ENCODE measurements at regions not wholly inside any gene's neighbourhood (a gene's known extent, or its start where the extent isn't known, plus 50 kb on each side); places are given as distances from the start of the nearest gene placed in this dataset.
A peak's percentile ranks its signal among the peaks of the same experiment; 100 is the strongest.

DNA sequence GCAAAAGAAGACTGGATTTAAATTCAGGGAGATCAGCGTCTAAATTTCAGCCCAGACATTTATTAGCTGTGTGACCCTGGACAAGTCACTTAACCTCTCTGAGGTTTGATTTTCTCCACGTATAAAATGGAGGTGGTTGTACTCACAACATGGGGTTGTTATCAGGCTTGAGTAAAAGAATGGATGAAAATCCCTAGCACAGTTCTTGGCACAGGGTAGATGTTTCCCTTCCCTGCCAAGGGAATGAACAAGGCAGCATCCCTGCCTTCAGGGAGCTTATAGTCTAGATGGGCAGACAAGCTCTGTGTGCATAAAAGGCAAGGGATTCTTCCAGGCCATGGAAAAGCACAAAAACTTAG lies 50.2 kb upstream of the MRPS22 start:
- peak overlapping the region; percentile 58 for H3K27ac Mint-ChIP-seq
- H3K4me3 ChIP-seq = no peak overlapping the region
- peaks cover 9% of the 10 kb centered on the region for H3K27me3 Mint-ChIP-seq (ENCODE audit: insufficient read depth, low read depth)

More for the DNA sequence above, 50.2 kb upstream of the MRPS22 start:
- no peaks in the 10 kb centered on the region for H3F3A ChIP-seq (ENCODE audit: low read depth)
- no peaks in the 10 kb centered on the region for H3K9me3 ChIP-seq (ENCODE audit: low read depth)
- H3K4me1 ChIP-seq = no peaks in the 10 kb centered on the region
- H3K79me2 ChIP-seq (ENCODE audit: low read depth) = no peaks in the 10 kb centered on the region
- Mint-ChIP-seq H3K36me3 (no peaks in the 10 kb centered on the region), H3K9me3 (no peaks in the 10 kb centered on the region), H3K4me3 (no peak overlapping the region), H3K4me1 (peaks cover 28% of the 10 kb centered on the region)
- no peak overlapping the region for H2AFZ ChIP-seq (replicated peaks)
- H4K20me1 ChIP-seq (ENCODE audit: low read depth) = no peaks in the 10 kb centered on the region
- no peak overlapping the region for H3K27ac ChIP-seq
- no peak overlapping the region for H3K9ac ChIP-seq
- TF ChIP-seq EZH2phosphoT487 (IDR thresholded peaks at IDR 0.05) (no peak), EZH2 (IDR thresholded peaks at IDR 0.05) (no peak)
- TF ChIP-seq, protein P1, sequence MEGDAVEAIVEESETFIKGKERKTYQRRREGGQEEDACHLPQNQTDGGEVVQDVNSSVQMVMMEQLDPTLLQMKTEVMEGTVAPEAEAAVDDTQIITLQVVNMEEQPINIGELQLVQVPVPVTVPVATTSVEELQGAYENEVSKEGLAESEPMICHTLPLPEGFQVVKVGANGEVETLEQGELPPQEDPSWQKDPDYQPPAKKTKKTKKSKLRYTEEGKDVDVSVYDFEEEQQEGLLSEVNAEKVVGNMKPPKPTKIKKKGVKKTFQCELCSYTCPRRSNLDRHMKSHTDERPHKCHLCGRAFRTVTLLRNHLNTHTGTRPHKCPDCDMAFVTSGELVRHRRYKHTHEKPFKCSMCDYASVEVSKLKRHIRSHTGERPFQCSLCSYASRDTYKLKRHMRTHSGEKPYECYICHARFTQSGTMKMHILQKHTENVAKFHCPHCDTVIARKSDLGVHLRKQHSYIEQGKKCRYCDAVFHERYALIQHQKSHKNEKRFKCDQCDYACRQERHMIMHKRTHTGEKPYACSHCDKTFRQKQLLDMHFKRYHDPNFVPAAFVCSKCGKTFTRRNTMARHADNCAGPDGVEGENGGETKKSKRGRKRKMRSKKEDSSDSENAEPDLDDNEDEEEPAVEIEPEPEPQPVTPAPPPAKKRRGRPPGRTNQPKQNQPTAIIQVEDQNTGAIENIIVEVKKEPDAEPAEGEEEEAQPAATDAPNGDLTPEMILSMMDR (IDR thresholded peaks at IDR 0.05) = no peak
- H3K36me3 ChIP-seq = no peaks in the 10 kb centered on the region
- no peak for DNase-seq (ENCODE audit: low spot score)
- H3K27me3 ChIP-seq = no peaks in the 10 kb centered on the region
- no peak overlapping the region for H3K4me2 ChIP-seq

All from neural progenitor cell (in vitro differentiated cells).